LNCaP clone FGC (cell line): ENCODE measurements at regions not wholly inside any gene's neighbourhood (a gene's known extent, or its start where the extent isn't known, plus 50 kb on each side); places are given as distances from the start of the nearest gene placed in this dataset.
"Not testable (repeated sequence)": the region's sequence is repeated elsewhere in the genome, so short reads cannot be mapped to it uniquely, and the experiment has no call there.

ENCODE experiments used
- DNase-seq: peaks from one replicate; pipeline ENCODE4 v3.0.0-alpha.2; 2011; ENCODE audit warnings: low read depth
- H3K4me3 ChIP-seq: 2 replicates; pipeline ENCODE4 v1.5.1; 2011; ENCODE audit warnings: mild to moderate bottlenecking, low read depth, low read length, control low read depth
- TF ChIP-seq, protein P1 (sequence below): IDR thresholded peaks from 2 replicates; pipeline ENCODE4 v1.5.1; 2012; ENCODE audit warnings: mild to moderate bottlenecking; ENCODE audit not compliant: control insufficient read depth, insufficient read depth; ENCODE audit errors: extremely low read depth

DNA sequence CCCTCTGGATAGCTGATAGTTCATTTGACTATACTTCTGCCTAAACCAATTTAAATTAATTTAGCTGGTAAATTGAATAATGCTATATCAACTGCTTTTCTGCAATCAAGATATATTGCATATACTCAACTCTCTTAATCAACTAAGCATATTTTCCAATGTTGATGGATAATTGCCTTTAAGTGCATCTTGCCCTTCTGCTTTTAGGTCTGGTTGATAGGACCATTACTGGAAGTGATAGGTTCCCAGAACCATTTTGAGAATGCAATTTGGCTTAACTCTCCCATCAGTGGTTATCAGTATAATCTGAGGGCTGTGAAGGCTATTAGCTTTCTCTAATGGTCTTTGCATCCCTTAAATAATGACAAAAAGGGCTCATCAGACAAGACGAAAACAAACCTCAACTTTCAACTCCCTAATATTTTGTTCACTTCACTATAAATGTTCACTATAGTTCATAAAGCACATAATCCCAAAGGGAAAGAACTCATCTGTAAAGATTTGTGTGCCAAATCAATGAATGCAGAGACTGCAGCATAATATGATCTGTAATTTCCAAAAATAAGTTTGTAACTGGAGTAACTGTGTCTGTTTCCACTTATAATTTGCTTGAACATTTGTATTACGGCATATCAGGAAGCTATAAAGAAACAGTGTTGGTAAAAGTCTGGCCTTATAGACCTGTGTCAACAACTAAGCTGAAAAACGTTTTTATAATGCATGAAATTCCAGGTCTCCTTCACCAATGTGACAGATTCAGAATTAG lies 273.6 kb downstream of the FBXO8 start:
- TF ChIP-seq, protein P1, sequence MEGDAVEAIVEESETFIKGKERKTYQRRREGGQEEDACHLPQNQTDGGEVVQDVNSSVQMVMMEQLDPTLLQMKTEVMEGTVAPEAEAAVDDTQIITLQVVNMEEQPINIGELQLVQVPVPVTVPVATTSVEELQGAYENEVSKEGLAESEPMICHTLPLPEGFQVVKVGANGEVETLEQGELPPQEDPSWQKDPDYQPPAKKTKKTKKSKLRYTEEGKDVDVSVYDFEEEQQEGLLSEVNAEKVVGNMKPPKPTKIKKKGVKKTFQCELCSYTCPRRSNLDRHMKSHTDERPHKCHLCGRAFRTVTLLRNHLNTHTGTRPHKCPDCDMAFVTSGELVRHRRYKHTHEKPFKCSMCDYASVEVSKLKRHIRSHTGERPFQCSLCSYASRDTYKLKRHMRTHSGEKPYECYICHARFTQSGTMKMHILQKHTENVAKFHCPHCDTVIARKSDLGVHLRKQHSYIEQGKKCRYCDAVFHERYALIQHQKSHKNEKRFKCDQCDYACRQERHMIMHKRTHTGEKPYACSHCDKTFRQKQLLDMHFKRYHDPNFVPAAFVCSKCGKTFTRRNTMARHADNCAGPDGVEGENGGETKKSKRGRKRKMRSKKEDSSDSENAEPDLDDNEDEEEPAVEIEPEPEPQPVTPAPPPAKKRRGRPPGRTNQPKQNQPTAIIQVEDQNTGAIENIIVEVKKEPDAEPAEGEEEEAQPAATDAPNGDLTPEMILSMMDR, result no peak
- no peak for DNase-seq
- no peak overlapping the region for H3K4me3 ChIP-seq

DNA sequence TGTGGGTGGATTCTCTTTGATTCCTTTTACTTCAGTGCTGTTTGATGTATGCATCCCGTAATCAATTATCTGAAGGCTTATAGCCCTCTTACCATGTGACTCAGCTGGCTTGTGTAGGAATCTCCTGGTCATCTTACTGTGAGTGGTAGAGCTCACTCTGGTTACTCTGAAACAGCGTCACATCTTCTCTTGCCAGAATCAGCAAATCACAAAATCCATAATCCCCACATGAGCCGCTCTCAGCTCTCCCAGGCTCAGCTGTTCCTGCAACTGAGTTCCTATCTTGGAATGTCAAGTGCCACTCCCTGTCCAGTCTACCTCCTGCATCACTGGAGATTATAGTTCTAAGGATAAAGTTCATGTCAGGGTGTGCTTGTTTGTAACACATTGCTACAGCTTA lies 278.0 kb downstream of the FBXO8 start:
- no peak for DNase-seq
- H3K4me3 ChIP-seq, result no peak overlapping the region
- TF ChIP-seq, protein P1, result no peak

DNA sequence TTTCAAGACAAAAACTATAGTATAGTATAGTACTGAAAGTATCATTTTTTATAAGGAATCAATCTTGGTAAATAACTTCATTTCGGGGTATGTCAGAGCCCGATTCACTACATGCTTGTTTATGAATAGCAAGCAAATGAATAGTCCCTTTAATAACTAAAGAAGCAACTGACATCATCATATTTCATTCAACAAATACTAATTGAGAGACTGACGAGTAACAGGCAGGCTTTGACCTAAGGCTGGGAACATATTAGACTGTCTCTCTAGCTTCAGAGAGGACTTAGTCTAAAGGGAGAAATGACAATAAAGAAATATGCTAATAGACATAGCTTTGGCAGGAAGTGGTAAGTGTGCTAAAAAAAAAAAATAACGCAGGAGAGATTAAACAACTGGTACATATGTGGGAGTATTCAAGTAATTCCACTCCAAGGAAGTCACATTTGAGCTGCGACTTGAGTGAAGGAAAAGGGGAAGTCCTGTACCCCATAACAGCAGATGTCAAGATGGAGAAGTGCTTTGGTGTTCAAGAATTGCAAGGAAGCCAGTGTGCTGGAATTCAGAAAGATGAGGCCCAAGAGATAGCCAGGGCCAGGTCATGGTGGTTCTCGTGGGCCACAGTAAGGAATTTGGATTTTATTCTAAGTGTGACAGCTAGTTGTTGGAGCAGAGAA lies 284.9 kb downstream of the FBXO8 start:
- H3K4me3 ChIP-seq, result no peak overlapping the region
- TF ChIP-seq, protein P1, result no peak
- no peak for DNase-seq

DNA sequence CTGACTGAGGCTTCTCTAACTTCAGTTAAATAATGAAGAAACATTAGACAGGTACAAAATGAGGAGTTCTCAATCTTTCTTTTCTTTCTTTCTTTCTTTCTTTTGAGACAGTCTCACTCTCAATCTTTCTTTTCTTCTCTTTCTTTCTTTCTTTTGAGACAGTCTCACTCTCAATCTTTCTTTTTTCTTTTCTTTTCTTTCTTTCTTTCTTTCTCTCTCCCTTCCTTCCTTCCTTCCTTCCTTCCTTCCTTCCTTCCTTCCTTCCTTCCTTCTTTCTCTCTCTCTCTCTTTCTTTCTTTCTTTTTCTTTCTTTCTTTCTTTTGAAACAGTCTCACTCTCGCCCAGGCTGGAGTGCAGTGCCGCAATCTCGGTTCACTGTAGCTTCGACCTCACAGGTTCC lies 287.7 kb downstream of the FBXO8 start:
- not testable (repeated sequence) for H3K4me3 ChIP-seq, DNase-seq

DNA sequence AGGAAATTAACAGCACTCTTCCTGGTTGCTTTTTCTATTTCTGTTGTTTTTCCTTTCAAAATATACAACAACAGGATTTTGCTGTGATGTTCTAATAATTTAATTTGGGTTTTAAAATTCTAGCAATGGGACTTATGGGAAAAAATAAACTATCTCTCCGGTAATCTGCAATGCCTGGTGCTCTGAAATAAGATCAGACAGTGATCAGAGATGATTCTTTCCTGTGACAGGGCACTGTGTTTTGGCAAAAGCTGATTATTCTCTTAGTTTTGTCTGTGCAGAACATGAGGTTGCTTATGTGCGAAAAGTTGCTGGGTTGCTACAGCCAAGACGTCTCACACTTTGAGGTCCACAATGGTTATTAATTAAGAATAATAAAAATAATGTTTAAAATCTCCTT lies 291.7 kb downstream of the FBXO8 start:
- DNase-seq, result no peak
- TF ChIP-seq, protein P1, result no peak
- H3K4me3 ChIP-seq, result no peak overlapping the region

DNA sequence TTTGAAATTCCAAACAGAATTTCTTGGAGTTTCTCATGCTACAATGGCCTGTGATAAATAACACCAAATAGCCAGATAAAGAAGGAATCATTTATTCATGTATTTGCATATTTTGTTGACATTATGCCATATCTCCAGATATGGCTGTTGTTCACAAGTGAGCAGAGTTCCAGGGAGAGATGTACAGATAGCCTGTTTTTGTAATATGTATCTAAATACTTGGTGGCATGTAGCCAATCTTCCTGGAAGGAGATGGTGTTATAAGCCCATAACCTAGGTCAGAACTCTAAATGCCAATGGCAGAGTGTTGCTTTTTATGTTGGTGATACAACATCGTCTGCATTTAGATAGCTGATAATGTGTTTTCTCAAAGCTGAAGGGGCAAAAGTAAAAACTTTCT lies 292.2 kb downstream of the FBXO8 start:
- TF ChIP-seq, protein P1, result no peak
- no peak overlapping the region for H3K4me3 ChIP-seq
- DNase-seq, result no peak

DNA sequence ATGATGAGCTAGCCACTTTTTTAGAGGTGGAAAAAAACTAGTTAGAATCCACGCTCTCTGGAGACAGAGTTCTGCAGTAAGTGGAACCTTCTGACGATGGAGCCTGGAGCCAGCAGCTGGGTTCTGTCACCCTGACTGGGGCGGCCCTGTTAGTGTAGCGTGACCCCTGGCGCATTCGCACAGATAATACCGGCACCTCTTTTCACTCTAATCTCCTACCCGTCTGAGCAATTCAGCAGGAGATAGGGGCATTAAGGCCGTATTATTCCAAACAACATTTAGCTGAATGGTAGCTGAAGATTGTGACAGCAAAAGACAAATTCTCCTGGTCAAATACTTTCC lies 292.6 kb downstream of the FBXO8 start:
- TF ChIP-seq, protein P1, result no peak
- H3K4me3 ChIP-seq, result no peak overlapping the region
- no peak for DNase-seq
